VCaP (cell line): ENCODE measurements at regions not wholly inside any gene's neighbourhood (a gene's known extent, or its start where the extent isn't known, plus 50 kb on each side); places are given as distances from the start of the nearest gene placed in this dataset.

ENCODE experiments used
- H3K27ac ChIP-seq: fragments of 450-650 bp; 2 replicates; pipeline ENCODE4 v1.5.1; 2017
- CTCF ChIP-seq: fragments of 450-650 bp; conservative IDR thresholded peaks from 2 replicates; pipeline ENCODE4 v1.5.1; 2017; ENCODE audit warnings: mild to moderate bottlenecking, moderate library complexity

GRCh38 chr10:2367083-2367482 is 629.8 kb upstream of the ADARB2 start:
- TF ChIP-seq CTCF = no peak

GRCh38 chr10:2366264-2366931 is 629.1 kb upstream of the ADARB2 start:
- H3K27ac ChIP-seq = no peak overlapping the region
- TF ChIP-seq CTCF = no peak

More at GRCh38 chr10:2367083-2367482, 629.8 kb upstream of the ADARB2 start:
- H3K27ac ChIP-seq = no peak overlapping the region

GRCh38 chr10:2362331-2362730 is 625.0 kb upstream of the ADARB2 start:
- TF ChIP-seq CTCF = no peak
- H3K27ac ChIP-seq = no peak overlapping the region

GRCh38 chr10:2358586-2358985 is 621.3 kb upstream of the ADARB2 start:
- no peak overlapping the region for H3K27ac ChIP-seq
- no peak for TF ChIP-seq CTCF

- H3K27ac ChIP-seq = no peak overlapping the region
- no peak for TF ChIP-seq CTCF
Observed at GRCh38 chr10:2356670-2357069, 619.3 kb upstream of the ADARB2 start.

- no peak overlapping the region for H3K27ac ChIP-seq
- TF ChIP-seq CTCF = no peak
Observed at GRCh38 chr10:2351566-2351965, 614.2 kb upstream of the ADARB2 start.

- H3K27ac ChIP-seq = no peak overlapping the region
- TF ChIP-seq CTCF = no peak
Observed at GRCh38 chr10:2342206-2342605, 604.9 kb upstream of the ADARB2 start.
